A549 (cell line): ENCODE measurements at regions not wholly inside any gene's neighbourhood (a gene's known extent, or its start where the extent isn't known, plus 50 kb on each side); places are given as distances from the start of the nearest gene placed in this dataset.

Source experiments
- CTCF ChIP-seq: fragments of >200 bp; sonication (Bioruptor Twin); formaldehyde crosslinking; IDR thresholded peaks from 3 replicates; pipeline ENCODE4 v1.5.1; 2016
- EP300 ChIP-seq, 2 experiments: fragments of >200 bp; sonication (Bioruptor Twin); formaldehyde crosslinking; IDR thresholded peaks; 2 replicates in 1 of 2; 3 replicates in 1 of 2; pipeline ENCODE4 v1.6.1; 2016 to 2017
- KDM1A ChIP-seq: fragments of 200-600 bp; sonication (generic); IDR thresholded peaks from 2 replicates; pipeline ENCODE4 v1.6.1; 2016; ENCODE audit warnings: low read depth, mild to moderate bottlenecking
- POLR2A ChIP-seq: IDR thresholded peaks from 2 replicates; pipeline ENCODE4 v1.6.1; 2012; ENCODE audit warnings: mild to moderate bottlenecking, low read length

- TF ChIP-seq CTCF (no peak), EP300 (IDR thresholded peaks at IDR 0.05) (no peak), POLR2A (no peak), KDM1A (no peak)
These were observed 100.4 kb upstream of the HES1 start for GRCh38 chr3:194035406-194036138.
